H9 (cell line): ENCODE measurements at regions not wholly inside any gene's neighbourhood (a gene's known extent, or its start where the extent isn't known, plus 50 kb on each side); places are given as distances from the start of the nearest gene placed in this dataset.
A peak's percentile ranks its signal among the peaks of the same experiment; 100 is the strongest.

ENCODE experiments used
- DNase-seq: peaks from one replicate; pipeline ENCODE4 v3.0.0-alpha.2; 2017
- H2AFZ ChIP-seq: one replicate; pipeline ENCODE4 v1.6.1; 2013; ENCODE audit warnings: mild to moderate bottlenecking, low read length, control low read depth, moderate library complexity
- H2AK5ac ChIP-seq: 2 replicates; pipeline ENCODE4 v1.6.1; 2013; ENCODE audit warnings: low read length, control low read depth, mixed read lengths; ENCODE audit not compliant: insufficient read length
- H2BK120ac ChIP-seq: one replicate; pipeline ENCODE4 v1.6.1; 2013; ENCODE audit warnings: low read depth, mild to moderate bottlenecking, low read length, control low read depth, inconsistent platforms; ENCODE audit not compliant: poor library complexity, severe bottlenecking
- H2BK12ac ChIP-seq: 2 replicates; pipeline ENCODE4 v1.6.1; 2013; ENCODE audit warnings: low read length, control low read depth, mixed read lengths, low read depth; ENCODE audit not compliant: insufficient read length
- H2BK15ac ChIP-seq: 2 replicates; pipeline ENCODE4 v1.6.1; 2013; ENCODE audit warnings: low read depth, low read length, control low read depth
- H2BK20ac ChIP-seq: one replicate; pipeline ENCODE4 v1.6.1; 2013; ENCODE audit warnings: low read depth, mild to moderate bottlenecking, low read length, control low read depth, inconsistent platforms; ENCODE audit not compliant: poor library complexity, severe bottlenecking
- H2BK5ac ChIP-seq: 2 replicates; pipeline ENCODE4 v1.6.1; 2013; ENCODE audit warnings: low read length, control low read depth, mixed read lengths; ENCODE audit not compliant: insufficient read length
- H3K14ac ChIP-seq: 2 replicates; pipeline ENCODE4 v1.6.1; 2013; ENCODE audit warnings: low read length, control low read depth; ENCODE audit not compliant: insufficient read depth
- H3K18ac ChIP-seq: 2 replicates; pipeline ENCODE4 v1.6.1; 2013; ENCODE audit warnings: low read depth, mild to moderate bottlenecking, mixed read lengths, low read length, control low read depth; ENCODE audit not compliant: insufficient read length
- H3K23ac ChIP-seq: 2 replicates; pipeline ENCODE4 v1.6.1; 2013; ENCODE audit warnings: low read length, control low read depth, mixed read lengths, low read depth; ENCODE audit not compliant: insufficient read length
- H3K23me2 ChIP-seq: 2 replicates; pipeline ENCODE4 v1.6.1; 2013; ENCODE audit warnings: low read depth, mild to moderate bottlenecking, mixed read lengths, low read length, control low read depth; ENCODE audit not compliant: insufficient read length, poor library complexity, severe bottlenecking
- H3K27ac ChIP-seq: 2 replicates; pipeline ENCODE4 v1.5.1; 2013; ENCODE audit warnings: low read length, control low read depth, mixed read lengths, low read depth; ENCODE audit not compliant: insufficient read length
- H3K27me3 ChIP-seq: 2 replicates; pipeline ENCODE4 v1.6.1; 2013; ENCODE audit warnings: low read length, control low read depth, inconsistent platforms; ENCODE audit not compliant: insufficient read depth
- H3K4ac ChIP-seq: 2 replicates; pipeline ENCODE4 v1.6.1; 2013; ENCODE audit warnings: low read depth, mild to moderate bottlenecking, control low read depth, inconsistent platforms, low read length, moderate library complexity
- H3K4me1 ChIP-seq: 2 replicates; pipeline ENCODE4 v1.6.1; 2013; ENCODE audit warnings: low read length, control low read depth, inconsistent platforms; ENCODE audit not compliant: insufficient read depth
- H3K4me2 ChIP-seq: 2 replicates; pipeline ENCODE4 v1.6.1; 2013; ENCODE audit warnings: low read length, control low read depth, mixed read lengths; ENCODE audit not compliant: insufficient read length, insufficient read depth
- H3K56ac ChIP-seq: 2 replicates; pipeline ENCODE4 v1.6.1; 2013; ENCODE audit warnings: low read depth, mild to moderate bottlenecking, mixed read lengths, low read length, control low read depth; ENCODE audit not compliant: insufficient read length
- H3K79me1 ChIP-seq: 2 replicates; pipeline ENCODE4 v1.6.1; 2013; ENCODE audit warnings: low read depth, mild to moderate bottlenecking, moderate library complexity, low read length, control low read depth, inconsistent platforms; ENCODE audit not compliant: insufficient read depth, poor library complexity, severe bottlenecking
- H3K79me2 ChIP-seq: 2 replicates; pipeline ENCODE4 v1.6.1; 2013; ENCODE audit warnings: low read length, control low read depth, inconsistent platforms; ENCODE audit not compliant: insufficient read depth
- H3K9ac ChIP-seq: 2 replicates; pipeline ENCODE4 v1.6.1; 2013; ENCODE audit warnings: low read length, control low read depth, mixed read lengths; ENCODE audit not compliant: insufficient read length; ENCODE audit errors: extremely low read depth
- H3K9me3 ChIP-seq: one replicate; pipeline ENCODE4 v1.6.1; 2013; ENCODE audit warnings: low read depth, low read length, inconsistent platforms; ENCODE audit not compliant: control insufficient read depth
- H3T11ph ChIP-seq: one replicate; pipeline ENCODE4 v1.6.1; 2013; ENCODE audit warnings: mild to moderate bottlenecking, low read length, control low read depth, inconsistent platforms
- H4K20me1 ChIP-seq: one replicate; pipeline ENCODE4 v1.6.1; 2013; ENCODE audit not compliant: control insufficient read depth, insufficient read length, insufficient read depth
- H4K5ac ChIP-seq: 2 replicates; pipeline ENCODE4 v1.6.1; 2013; ENCODE audit warnings: low read depth, mild to moderate bottlenecking, mixed read lengths, low read length, control low read depth; ENCODE audit not compliant: insufficient read length
- H4K8ac ChIP-seq: replicated peaks from 2 replicates; pipeline ENCODE4 v1.6.1; 2013; ENCODE audit warnings: low read length, control low read depth, mixed read lengths, low read depth; ENCODE audit not compliant: insufficient read length
- H4K91ac ChIP-seq: 2 replicates; pipeline ENCODE4 v1.6.1; 2013; ENCODE audit warnings: low read depth, mild to moderate bottlenecking, moderate library complexity, mixed read lengths, low read length, control low read depth; ENCODE audit not compliant: insufficient read length
- H3K27ac Mint-ChIP-seq, 3 experiments: 2 replicates in 2 of 3; 3 replicates in 1 of 3; pipeline ENCODE4 v1.8.0; 2020 to 2021; ENCODE audit warnings: mixed read lengths in 3 of 3, mild to moderate bottlenecking in 1 of 3, moderate library complexity in 1 of 3
- H3K27me3 Mint-ChIP-seq: 2 replicates; pipeline ENCODE4 v1.8.0; 2021; ENCODE audit warnings: low read depth, mild to moderate bottlenecking, moderate library complexity, mixed read lengths
- H3K36me3 Mint-ChIP-seq, 3 experiments: 2 replicates in 2 of 3; 3 replicates in 1 of 3; pipeline ENCODE4 v1.8.0; 2020 to 2021; ENCODE audit warnings: low read depth in 3 of 3, mixed read lengths in 3 of 3; ENCODE audit not compliant: insufficient read depth in 1 of 3
- H3K4me1 Mint-ChIP-seq, 2 experiments: 2 replicates each; pipeline ENCODE4 v1.8.0; 2020; ENCODE audit warnings: mixed read lengths in 2 of 2
- H3K4me3 Mint-ChIP-seq, 2 experiments: 2 replicates in 1 of 2; 3 replicates in 1 of 2; pipeline ENCODE4 v1.8.0; 2020 to 2021; ENCODE audit warnings: mild to moderate bottlenecking in 2 of 2, mixed read lengths in 2 of 2, moderate library complexity in 1 of 2
- H3K9me3 Mint-ChIP-seq, 2 experiments: 2 replicates in 1 of 2; 3 replicates in 1 of 2; pipeline ENCODE4 v1.8.0; 2020; ENCODE audit warnings: mild to moderate bottlenecking in 2 of 2, mixed read lengths in 2 of 2, moderate library complexity in 1 of 2
- CTCF ChIP-seq: fragments of 200-600 bp; sonication (generic); conservative IDR thresholded peaks from 3 replicates; pipeline ENCODE4 v1.8.0; 2021; ENCODE audit warnings: antibody characterized with exemption, mild to moderate bottlenecking
- WGBS: extraction: QIAGEN DNeasy Blood & Tissue Kit; methylation state at CpG from one replicate; pipeline ENCODE4 v1.1.7; 2013; ENCODE audit warnings: missing lambda C conversion rate, low lambda C conversion rate, mixed read lengths; ENCODE audit not compliant: insufficient read length; ENCODE audit errors: extremely low coverage; 5-methylcytosine and 5-hydroxymethylcytosine counted together

GRCh38 chr17:69779378-69780214, 295.4 kb upstream of the KCNJ16 start:
- H2BK15ac ChIP-seq: no peak overlapping the region
- no peaks in the 10 kb centered on the region for H3K36me3 Mint-ChIP-seq
- no peak overlapping the region for H3K4ac ChIP-seq
- no peak for TF ChIP-seq CTCF
- H3K4me1 ChIP-seq: no peaks in the 10 kb centered on the region
- no peak overlapping the region for H4K8ac ChIP-seq
- peak overlapping the region in 1 of 3 experiments; percentile 71; a peak in 1 of 7 replicates for H3K27ac Mint-ChIP-seq
- no peaks in the 10 kb centered on the region for H3K9me3 ChIP-seq
- no peak overlapping the region for H2BK12ac ChIP-seq
- H3K9me3 Mint-ChIP-seq: no peaks in the 10 kb centered on the region
- peaks cover 0 to 4% of the 10 kb centered on the region in 2 experiments; a peak in 3 of 4 replicates for H3K4me1 Mint-ChIP-seq
- H3K27me3 ChIP-seq: no peaks in the 10 kb centered on the region
- H3K9ac ChIP-seq: no peak overlapping the region
- H3K27me3 Mint-ChIP-seq: no peaks in the 10 kb centered on the region
- H2AFZ ChIP-seq: no peak overlapping the region
- H3K14ac ChIP-seq: no peak overlapping the region
- no peaks in the 10 kb centered on the region for H3K79me2 ChIP-seq
- H3K23me2 ChIP-seq: no peaks in the 10 kb centered on the region
- H2BK20ac ChIP-seq: no peak overlapping the region
- no peak overlapping the region for H4K5ac ChIP-seq
- H3K56ac ChIP-seq: no peak overlapping the region
- no peak overlapping the region for H4K91ac ChIP-seq
- H3K4me3 Mint-ChIP-seq: no peak overlapping the region
- no peak overlapping the region for H3K4me2 ChIP-seq
- no peak overlapping the region for H3T11ph ChIP-seq
- no CpG with 5 or more reads among the region's 8 CpGs for WGBS
- no peak overlapping the region for H3K18ac ChIP-seq
- H3K27ac ChIP-seq: no peak overlapping the region
- H2AK5ac ChIP-seq: no peak overlapping the region
- no peak for DNase-seq
- no peak overlapping the region for H3K23ac ChIP-seq
- no peak overlapping the region for H2BK120ac ChIP-seq
- no peaks in the 10 kb centered on the region for H4K20me1 ChIP-seq
- no peaks in the 10 kb centered on the region for H3K79me1 ChIP-seq
- no peak overlapping the region for H2BK5ac ChIP-seq
